ENCODE measurements at regions not wholly inside any gene's neighbourhood (a gene's known extent, or its start where the extent isn't known, plus 50 kb on each side); places are given as distances from the start of the nearest gene placed in this dataset.

DNA sequence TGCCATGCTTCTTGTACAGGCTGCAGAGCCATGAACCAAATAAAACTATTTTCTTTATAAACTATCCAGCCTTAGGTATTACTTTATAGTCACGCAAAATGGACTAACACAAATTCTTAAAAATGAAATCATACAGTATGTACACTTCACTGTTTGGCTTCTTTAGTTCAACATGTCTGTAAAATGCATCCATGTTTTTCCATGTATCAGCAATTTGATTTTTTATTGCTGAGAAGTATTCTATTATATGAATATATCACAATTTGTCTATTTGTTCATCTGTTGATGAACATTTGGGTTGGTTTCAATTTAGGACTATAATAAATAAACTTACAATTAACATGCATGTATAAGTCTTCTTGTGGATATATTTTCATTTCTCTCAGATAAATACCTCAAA, 182.1 kb downstream of the SCG2 start:
- Histone ChIP-seq H3K9me3 (no peaks in the 10 kb centered on the region), H3K36me3 (no peaks in the 10 kb centered on the region), H3K4me3 (no peak overlapping the region), H3K27ac (no peak overlapping the region), H3K27me3 (replicated peaks; ENCODE audit: insufficient read depth) (no peaks in the 10 kb centered on the region), H3K4me1 (ENCODE audit: control insufficient read depth in 1 of 2, low read depth in 2 of 2) (peaks cover 6 to 35% of the 10 kb centered on the region in 2 donors)
- TF ChIP-seq, protein P1, sequence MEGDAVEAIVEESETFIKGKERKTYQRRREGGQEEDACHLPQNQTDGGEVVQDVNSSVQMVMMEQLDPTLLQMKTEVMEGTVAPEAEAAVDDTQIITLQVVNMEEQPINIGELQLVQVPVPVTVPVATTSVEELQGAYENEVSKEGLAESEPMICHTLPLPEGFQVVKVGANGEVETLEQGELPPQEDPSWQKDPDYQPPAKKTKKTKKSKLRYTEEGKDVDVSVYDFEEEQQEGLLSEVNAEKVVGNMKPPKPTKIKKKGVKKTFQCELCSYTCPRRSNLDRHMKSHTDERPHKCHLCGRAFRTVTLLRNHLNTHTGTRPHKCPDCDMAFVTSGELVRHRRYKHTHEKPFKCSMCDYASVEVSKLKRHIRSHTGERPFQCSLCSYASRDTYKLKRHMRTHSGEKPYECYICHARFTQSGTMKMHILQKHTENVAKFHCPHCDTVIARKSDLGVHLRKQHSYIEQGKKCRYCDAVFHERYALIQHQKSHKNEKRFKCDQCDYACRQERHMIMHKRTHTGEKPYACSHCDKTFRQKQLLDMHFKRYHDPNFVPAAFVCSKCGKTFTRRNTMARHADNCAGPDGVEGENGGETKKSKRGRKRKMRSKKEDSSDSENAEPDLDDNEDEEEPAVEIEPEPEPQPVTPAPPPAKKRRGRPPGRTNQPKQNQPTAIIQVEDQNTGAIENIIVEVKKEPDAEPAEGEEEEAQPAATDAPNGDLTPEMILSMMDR (IDR thresholded peaks at IDR 0.05), result no peak
- no peak for ATAC-seq (ENCODE audit: insufficient number of reproducible peaks, low FRiP score, low read depth)
- DNase-seq (ENCODE audit: low spot score), result no peak

DNA sequence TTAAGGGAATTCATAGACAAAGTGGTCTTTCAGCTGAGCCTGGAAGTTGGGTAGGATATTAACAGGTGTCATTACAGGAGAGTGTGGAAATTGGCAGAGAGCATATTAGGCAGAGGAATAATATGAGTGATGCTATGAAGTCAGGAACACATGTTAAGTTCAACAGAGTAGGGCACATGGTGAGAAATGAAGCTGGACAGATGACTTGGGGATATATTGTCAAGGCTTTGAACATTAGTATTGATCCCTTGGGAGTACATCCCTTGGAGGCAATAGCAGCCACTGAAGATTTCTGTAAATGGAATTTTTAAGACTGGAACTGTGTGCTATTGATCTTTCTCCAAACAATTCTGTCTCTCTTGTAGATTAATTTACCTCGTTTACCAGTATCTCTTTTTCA, 170.7 kb downstream of the SCG2 start:
- H3K27me3 ChIP-seq (replicated peaks; ENCODE audit: insufficient read depth), result no peaks in the 10 kb centered on the region
- no peaks in the 10 kb centered on the region for H3K4me1 ChIP-seq (ENCODE audit: control insufficient read depth in 1 of 2, low read depth in 2 of 2)
- no peak overlapping the region for H3K4me3 ChIP-seq
- TF ChIP-seq, protein P1 (IDR thresholded peaks at IDR 0.05), result no peak
- H3K9me3 ChIP-seq, result no peaks in the 10 kb centered on the region
- no peaks in the 10 kb centered on the region for H3K36me3 ChIP-seq
- no peak overlapping the region for H3K27ac ChIP-seq
- ATAC-seq (ENCODE audit: insufficient number of reproducible peaks, low FRiP score, low read depth), result no peak
- DNase-seq (ENCODE audit: low spot score), result no peak

DNA sequence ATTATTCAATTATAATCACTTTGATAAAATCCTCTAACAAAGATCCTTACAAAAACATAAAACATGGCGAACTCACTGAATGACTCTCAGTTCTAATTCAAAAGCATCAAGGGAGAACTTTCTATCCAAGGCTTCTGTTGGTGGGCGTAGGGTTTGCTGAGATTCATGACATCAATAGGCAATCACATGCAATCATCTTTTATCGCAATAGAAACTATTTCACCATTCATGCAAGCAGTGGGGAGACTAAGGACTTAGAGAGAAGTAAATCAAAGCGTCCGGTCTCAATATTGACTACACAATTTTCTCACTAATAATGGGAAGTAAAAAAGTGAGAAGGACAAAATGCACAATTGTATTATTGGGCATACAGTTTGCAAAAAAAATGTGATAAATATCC, 168.7 kb downstream of the SCG2 start:
- Histone ChIP-seq H3K27me3 (replicated peaks; ENCODE audit: insufficient read depth) (no peaks in the 10 kb centered on the region), H3K4me3 (no peak overlapping the region), H3K27ac (no peak overlapping the region), H3K36me3 (no peaks in the 10 kb centered on the region), H3K4me1 (ENCODE audit: control insufficient read depth in 1 of 2, low read depth in 2 of 2) (no peaks in the 10 kb centered on the region), H3K9me3 (no peaks in the 10 kb centered on the region)
- TF ChIP-seq, protein P1 (IDR thresholded peaks at IDR 0.05), result no peak
- DNase-seq (ENCODE audit: low spot score) (no peak), ATAC-seq (ENCODE audit: insufficient number of reproducible peaks, low FRiP score, low read depth) (no peak)

DNA sequence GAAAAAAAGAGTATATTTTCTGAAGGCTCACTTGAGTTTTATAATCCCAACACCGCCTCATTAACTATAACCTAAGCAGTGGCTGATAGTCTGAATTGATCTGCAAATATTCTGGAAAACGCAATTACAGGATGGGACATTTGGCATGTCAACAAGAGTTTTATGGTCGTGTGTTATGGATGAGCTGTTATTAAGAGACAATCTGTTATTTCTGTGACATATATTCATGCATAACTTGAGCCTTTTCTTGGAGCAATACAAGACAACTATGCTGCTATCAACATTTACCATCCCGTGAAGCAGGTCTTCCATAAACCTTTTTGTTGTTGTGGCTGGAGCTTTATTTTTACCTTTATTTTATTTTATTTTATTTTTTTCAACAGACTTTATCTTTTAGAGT, 164.4 kb downstream of the SCG2 start:
- no peaks in the 10 kb centered on the region for H3K27me3 ChIP-seq (replicated peaks; ENCODE audit: insufficient read depth)
- H3K4me1 ChIP-seq (ENCODE audit: control insufficient read depth in 1 of 2, low read depth in 2 of 2), result peaks cover 5 to 8% of the 10 kb centered on the region in 2 donors
- ATAC-seq (ENCODE audit: insufficient number of reproducible peaks, low FRiP score, low read depth), result no peak
- no peak for DNase-seq (ENCODE audit: low spot score)
- no peaks in the 10 kb centered on the region for H3K9me3 ChIP-seq
- no peak overlapping the region for H3K27ac ChIP-seq
- TF ChIP-seq, protein P1 (IDR thresholded peaks at IDR 0.05), result no peak
- no peaks in the 10 kb centered on the region for H3K36me3 ChIP-seq
- no peak overlapping the region for H3K4me3 ChIP-seq

DNA sequence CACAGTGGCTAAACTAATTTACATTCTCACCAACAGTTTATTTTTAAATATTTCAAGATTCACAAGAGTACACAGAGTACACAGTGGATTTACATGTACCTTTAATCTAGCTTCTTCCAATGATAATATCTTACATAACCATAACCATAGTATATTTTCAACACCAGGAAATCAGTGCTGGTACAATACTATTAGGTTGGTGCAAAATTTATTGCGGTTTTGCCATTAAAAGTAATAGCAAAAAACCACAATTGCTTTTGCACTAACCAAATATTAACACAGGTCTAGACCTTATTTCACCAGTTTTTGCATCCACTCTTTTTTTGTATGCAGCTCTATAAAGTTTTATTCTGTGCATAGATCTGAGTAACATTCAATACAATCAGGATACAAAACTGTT, 163.0 kb downstream of the SCG2 start:
- Histone ChIP-seq H3K27ac (no peak overlapping the region), H3K4me3 (no peak overlapping the region), H3K9me3 (no peaks in the 10 kb centered on the region), H3K27me3 (replicated peaks; ENCODE audit: insufficient read depth) (no peaks in the 10 kb centered on the region), H3K36me3 (no peaks in the 10 kb centered on the region), H3K4me1 (ENCODE audit: control insufficient read depth in 1 of 2, low read depth in 2 of 2) (peaks cover 10 to 22% of the 10 kb centered on the region in 2 donors)
- TF ChIP-seq, protein P1 (IDR thresholded peaks at IDR 0.05), result no peak
- ATAC-seq (ENCODE audit: insufficient number of reproducible peaks, low FRiP score, low read depth), result no peak
- DNase-seq (ENCODE audit: low spot score), result no peak

All from thoracic aorta (tissue), 2 donors.